ENCODE measurements at regions not wholly inside any gene's neighbourhood (a gene's known extent, or its start where the extent isn't known, plus 50 kb on each side); places are given as distances from the start of the nearest gene placed in this dataset.

- H3K9me3 ChIP-seq (replicated peaks in 1 of 3), result no peaks in the 10 kb centered on the region
- no peak for DNase-seq
- no peaks in the 10 kb centered on the region for H3K4me1 ChIP-seq (replicated peaks in 1 of 2)
- H3K27ac ChIP-seq, result no peak overlapping the region
- TF ChIP-seq POLR2A (IDR thresholded peaks at IDR 0.05), result no peak
- TF ChIP-seq, protein P1, sequence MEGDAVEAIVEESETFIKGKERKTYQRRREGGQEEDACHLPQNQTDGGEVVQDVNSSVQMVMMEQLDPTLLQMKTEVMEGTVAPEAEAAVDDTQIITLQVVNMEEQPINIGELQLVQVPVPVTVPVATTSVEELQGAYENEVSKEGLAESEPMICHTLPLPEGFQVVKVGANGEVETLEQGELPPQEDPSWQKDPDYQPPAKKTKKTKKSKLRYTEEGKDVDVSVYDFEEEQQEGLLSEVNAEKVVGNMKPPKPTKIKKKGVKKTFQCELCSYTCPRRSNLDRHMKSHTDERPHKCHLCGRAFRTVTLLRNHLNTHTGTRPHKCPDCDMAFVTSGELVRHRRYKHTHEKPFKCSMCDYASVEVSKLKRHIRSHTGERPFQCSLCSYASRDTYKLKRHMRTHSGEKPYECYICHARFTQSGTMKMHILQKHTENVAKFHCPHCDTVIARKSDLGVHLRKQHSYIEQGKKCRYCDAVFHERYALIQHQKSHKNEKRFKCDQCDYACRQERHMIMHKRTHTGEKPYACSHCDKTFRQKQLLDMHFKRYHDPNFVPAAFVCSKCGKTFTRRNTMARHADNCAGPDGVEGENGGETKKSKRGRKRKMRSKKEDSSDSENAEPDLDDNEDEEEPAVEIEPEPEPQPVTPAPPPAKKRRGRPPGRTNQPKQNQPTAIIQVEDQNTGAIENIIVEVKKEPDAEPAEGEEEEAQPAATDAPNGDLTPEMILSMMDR (IDR thresholded peaks at IDR 0.05), result no peak
- no peaks in the 10 kb centered on the region for H3K36me3 ChIP-seq (replicated peaks in 1 of 2)
- 49 to 66% (median 63%) methylated on average over 2 of the region's 2 CpGs for WGBS, 4 donors
- intact Hi-C loops (cut with DNase I), result no loop called here
- no peak overlapping the region for H3K4me3 ChIP-seq
- H3K27me3 ChIP-seq, result no peaks in the 10 kb centered on the region
These were observed 216.3 kb upstream of the KLHL1 start for GRCh38 chr13:70324519-70324918.

- intact Hi-C loops (cut with DNase I), result no loop called here
- Histone ChIP-seq H3K27me3 (no peaks in the 10 kb centered on the region), H3K4me1 (replicated peaks in 1 of 2) (no peaks in the 10 kb centered on the region), H3K27ac (no peak overlapping the region), H3K4me3 (no peak overlapping the region), H3K9me3 (replicated peaks in 1 of 3) (no peaks in the 10 kb centered on the region), H3K36me3 (replicated peaks in 1 of 2) (no peaks in the 10 kb centered on the region)
- TF ChIP-seq, protein P1 (IDR thresholded peaks at IDR 0.05), result no peak
- TF ChIP-seq POLR2A (IDR thresholded peaks at IDR 0.05), result no peak
- whole genome bisulfite sequencing, 4 donors, result 79 to 86% (median 84%) methylated on average over 2 of the region's 2 CpGs
- no peak for DNase-seq
These were observed 202.9 kb upstream of the KLHL1 start for GRCh38 chr13:70311191-70311590.

DNA sequence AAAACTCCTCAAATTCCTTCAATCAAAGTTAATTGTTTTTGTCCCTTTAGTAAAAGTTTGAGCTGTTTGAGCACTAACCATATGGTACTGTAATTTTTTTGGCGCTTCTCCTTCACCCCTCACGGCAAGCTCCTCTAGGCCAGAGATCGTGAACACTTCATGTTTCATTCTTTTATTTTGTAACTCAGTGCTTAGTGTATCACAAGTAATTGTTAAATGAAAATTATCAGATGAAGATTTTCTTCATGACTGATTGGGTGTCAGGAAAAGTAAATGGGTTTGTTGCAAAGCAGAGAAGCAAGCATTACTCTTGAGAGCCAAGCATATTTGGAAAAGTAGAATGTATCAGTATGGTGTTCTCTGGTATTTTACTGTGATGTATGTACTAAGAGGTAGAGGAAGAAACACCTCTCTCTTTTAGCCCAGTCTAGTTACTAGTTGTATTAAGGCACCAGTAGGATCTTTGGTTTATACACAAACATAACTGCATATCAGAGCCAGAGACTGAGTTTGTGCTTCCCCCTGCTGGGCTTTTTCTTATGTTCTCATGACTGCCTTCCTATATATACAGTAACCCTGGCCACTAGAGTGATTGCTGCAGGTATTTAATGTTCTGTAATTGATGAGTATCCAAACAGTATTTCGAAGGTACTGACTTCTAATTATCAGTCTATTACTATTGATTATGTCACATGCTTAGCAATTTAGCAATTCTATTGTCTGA lies 202.3 kb upstream of the KLHL1 start:
- intact Hi-C loops (cut with DNase I), result no loop called here

DNA sequence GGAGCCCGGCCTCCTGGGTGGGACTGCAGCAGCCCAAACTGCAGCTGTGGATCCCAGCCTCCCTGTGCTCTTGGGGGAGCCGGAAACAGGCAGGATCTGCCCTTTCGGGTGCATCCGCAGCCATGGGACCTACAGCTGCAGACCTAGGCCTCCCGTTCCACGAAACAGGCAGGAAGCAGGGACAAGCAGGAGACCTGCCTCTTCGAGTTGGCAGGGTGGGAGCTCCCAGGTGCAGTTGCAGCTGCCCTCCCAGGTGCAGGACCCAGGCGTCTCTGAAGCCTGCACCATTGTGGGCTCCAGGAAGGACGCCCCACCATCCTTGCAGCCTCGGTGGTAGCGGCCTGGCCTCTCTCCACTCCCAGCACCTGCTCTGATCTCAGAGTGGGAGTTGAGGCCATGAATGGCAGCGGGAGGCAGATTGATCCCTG lies 189.0 kb upstream of the KLHL1 start:
- no peaks in the 10 kb centered on the region for H3K4me1 ChIP-seq (replicated peaks in 1 of 2)
- 83 to 93% (median 90%) methylated on average over 3 to 12 of the region's 12 CpGs for WGBS, 4 donors
- no peak for DNase-seq
- intact Hi-C loops (cut with DNase I), result no loop called here
- H3K27me3 ChIP-seq, result no peaks in the 10 kb centered on the region
- TF ChIP-seq POLR2A (IDR thresholded peaks at IDR 0.05), result no peak
- TF ChIP-seq, protein P1 (IDR thresholded peaks at IDR 0.05), result no peak
- H3K9me3 ChIP-seq (replicated peaks in 1 of 3), result peaks cover 0 to 5% (median 0%) of the 10 kb centered on the region in 3 donors
- H3K36me3 ChIP-seq (replicated peaks in 1 of 2), result no peaks in the 10 kb centered on the region
- no peak overlapping the region for H3K27ac ChIP-seq
- no peak overlapping the region for H3K4me3 ChIP-seq

More for the DNA sequence above, 202.3 kb upstream of the KLHL1 start:
- Histone ChIP-seq H3K27ac (no peak overlapping the region), H3K27me3 (no peaks in the 10 kb centered on the region), H3K4me3 (no peak overlapping the region), H3K4me1 (replicated peaks in 1 of 2) (no peaks in the 10 kb centered on the region), H3K9me3 (replicated peaks in 1 of 3) (no peaks in the 10 kb centered on the region), H3K36me3 (replicated peaks in 1 of 2) (no peaks in the 10 kb centered on the region)
- 27 to 33% (median 31%) methylated on average over 4 of the region's 4 CpGs for WGBS, 4 donors
- no peak for TF ChIP-seq POLR2A (IDR thresholded peaks at IDR 0.05)
- TF ChIP-seq, protein P1 (IDR thresholded peaks at IDR 0.05), result no peak
- DNase-seq, result no peak
